Stimulated activated CD4-positive, alpha-beta T cell treated with anti-CD3 and anti-CD28 coated beads, TNF-alpha, amount 100 ng/mL, for 48 hours (primary cell): ENCODE measurements at regions not wholly inside any gene's neighbourhood (a gene's known extent, or its start where the extent isn't known, plus 50 kb on each side); places are given as distances from the start of the nearest gene placed in this dataset.
A peak's percentile ranks its signal among the peaks of the same experiment; 100 is the strongest.
"Not testable (repeated sequence)": the region's sequence is repeated elsewhere in the genome, so short reads cannot be mapped to it uniquely, and the experiment has no call there.

Experiments
- DNase-seq, 3 donors: peaks; one replicate each; pipeline ENCODE4 v3.0.0-alpha.2; 2020; ENCODE audit warnings: low read depth in 3 of 3

GRCh38 chr4:78691971-78692821 lies 84.0 kb upstream of the BMP2K start:
- DNase-seq = no peak

GRCh38 chr4:78692822-78693170 lies 83.4 kb upstream of the BMP2K start:
- DNase-seq = no peak

- no peak for DNase-seq
These were observed 82.2 kb upstream of the BMP2K start for GRCh38 chr4:78693777-78694456.

GRCh38 chr4:78694457-78694787 lies 81.7 kb upstream of the BMP2K start:
- no peak for DNase-seq

GRCh38 chr4:78695910-78696309 lies 80.2 kb upstream of the BMP2K start:
- DNase-seq = no peak

GRCh38 chr4:78703079-78703478 lies 73.1 kb upstream of the BMP2K start:
- DNase-seq = no peak

- no peak for DNase-seq
These were observed 71.8 kb upstream of the BMP2K start for GRCh38 chr4:78704317-78704716.

GRCh38 chr4:78704981-78705683 lies 71.0 kb upstream of the BMP2K start:
- DNase-seq = no peak

- no peak for DNase-seq
These were observed 69.8 kb upstream of the BMP2K start for GRCh38 chr4:78706302-78706701.

GRCh38 chr4:78707268-78707667 lies 68.9 kb upstream of the BMP2K start:
- DNase-seq = no peak

GRCh38 chr4:78707793-78708192 lies 68.4 kb upstream of the BMP2K start:
- no peak for DNase-seq

GRCh38 chr4:78710536-78710935 lies 65.6 kb upstream of the BMP2K start:
- DNase-seq = no peak

- no peak for DNase-seq
These were observed 64.5 kb upstream of the BMP2K start for GRCh38 chr4:78711676-78712075.

- DNase-seq = not testable (repeated sequence)
These were observed 61.6 kb upstream of the BMP2K start for GRCh38 chr4:78714598-78714997.

GRCh38 chr4:78715372-78715771 lies 60.8 kb upstream of the BMP2K start:
- not testable (repeated sequence) for DNase-seq

- DNase-seq = not testable (repeated sequence)
These were observed 58.4 kb upstream of the BMP2K start for GRCh38 chr4:78717712-78718111.

GRCh38 chr4:78720204-78720603 lies 55.9 kb upstream of the BMP2K start:
- no peak for DNase-seq

- DNase-seq = peak; percentile 2 to 8 (median 8)
These were observed 55.0 kb upstream of the BMP2K start for GRCh38 chr4:78720994-78721677.

GRCh38 chr4:78721747-78722146 lies 54.4 kb upstream of the BMP2K start:
- DNase-seq = no peak

- DNase-seq = no peak
These were observed 53.8 kb upstream of the BMP2K start for GRCh38 chr4:78722320-78722719.

- DNase-seq = no peak
These were observed 53.3 kb upstream of the BMP2K start for GRCh38 chr4:78722878-78723277.
